ENCODE measurements at regions not wholly inside any gene's neighbourhood (a gene's known extent, or its start where the extent isn't known, plus 50 kb on each side); places are given as distances from the start of the nearest gene placed in this dataset.

DNA sequence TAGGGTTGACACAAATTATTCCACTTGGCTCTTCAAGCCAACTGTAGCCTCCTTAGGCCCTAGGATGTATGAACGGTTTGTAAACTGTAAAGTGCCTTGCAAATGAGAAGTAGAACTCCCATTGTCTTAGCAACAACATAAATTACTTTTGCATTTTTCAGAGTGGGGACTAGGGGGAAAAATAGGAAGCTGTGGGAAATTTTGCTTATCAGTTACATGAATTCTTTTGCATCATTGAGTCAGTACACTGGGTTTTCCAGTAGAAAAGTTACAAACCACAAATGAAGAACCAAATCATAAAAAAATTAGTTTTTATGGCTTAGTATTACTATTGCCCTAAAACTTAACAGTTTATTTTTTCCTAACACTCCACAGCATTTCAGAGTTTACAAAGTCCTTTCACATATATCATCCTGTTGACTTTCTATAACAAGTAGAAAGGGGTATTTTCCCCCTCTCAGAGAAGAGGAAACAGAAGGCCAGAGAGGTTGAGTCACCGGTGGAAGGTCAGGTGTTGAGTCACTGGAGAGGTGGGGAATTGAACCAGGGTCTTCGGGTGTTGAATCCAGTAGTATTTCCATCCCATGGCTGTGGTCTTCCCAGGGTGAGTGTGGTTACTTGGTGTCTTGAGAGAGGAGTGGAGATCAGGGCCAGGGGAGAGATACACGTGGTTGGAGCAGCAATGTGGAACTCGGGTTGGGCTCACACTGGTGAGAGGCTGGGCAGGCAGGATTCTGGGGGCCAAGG lies 71.9 kb upstream of the USP24 start:
- DNase-seq (ENCODE audit: low read depth in 2 of 2), result peak in 1 of 2 donors; percentile 23

DNA sequence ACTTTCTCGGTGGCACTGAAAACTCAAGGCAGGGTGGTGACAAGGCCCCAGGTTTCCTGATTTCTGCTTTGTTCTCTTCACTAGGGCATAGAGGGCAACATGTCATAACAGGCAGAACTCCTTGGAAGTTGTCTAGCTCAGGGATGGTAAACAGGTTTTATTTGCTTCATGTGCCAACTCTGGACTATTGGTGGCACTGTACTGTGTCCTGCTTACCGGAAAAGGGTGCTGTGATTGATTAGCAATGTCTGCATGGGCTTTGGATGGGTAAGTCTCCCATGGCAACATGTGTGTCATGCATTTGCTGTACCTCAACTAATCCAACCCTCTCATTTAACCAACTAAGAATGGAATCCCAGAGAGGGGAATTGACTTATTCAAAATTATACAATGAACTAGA lies 70.7 kb upstream of the USP24 start:
- peak in 1 of 2 donors; percentile 16 for DNase-seq (ENCODE audit: low read depth in 2 of 2)

DNA sequence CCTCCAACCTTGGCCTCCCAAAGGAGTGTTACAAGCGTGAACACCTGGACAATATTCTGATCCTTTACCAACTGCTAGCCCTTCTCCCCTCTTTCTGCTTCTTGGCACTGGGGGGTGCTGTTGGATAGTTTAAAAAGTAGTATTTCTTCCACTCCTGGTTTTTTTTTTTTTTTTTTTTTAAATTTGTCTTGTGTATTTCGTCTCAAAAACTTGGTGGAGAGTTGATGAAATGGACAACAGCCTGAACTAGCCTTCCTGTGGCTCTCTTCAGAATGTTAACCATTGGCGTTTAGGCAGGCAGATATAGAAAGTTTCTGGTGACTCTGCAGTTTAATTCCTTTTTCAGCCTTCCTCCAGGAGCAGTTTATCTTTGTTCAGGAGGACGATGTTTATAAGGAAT lies 69.7 kb upstream of the USP24 start:
- peak; percentile 56 to 65 for DNase-seq (ENCODE audit: low read depth in 2 of 2)

DNA sequence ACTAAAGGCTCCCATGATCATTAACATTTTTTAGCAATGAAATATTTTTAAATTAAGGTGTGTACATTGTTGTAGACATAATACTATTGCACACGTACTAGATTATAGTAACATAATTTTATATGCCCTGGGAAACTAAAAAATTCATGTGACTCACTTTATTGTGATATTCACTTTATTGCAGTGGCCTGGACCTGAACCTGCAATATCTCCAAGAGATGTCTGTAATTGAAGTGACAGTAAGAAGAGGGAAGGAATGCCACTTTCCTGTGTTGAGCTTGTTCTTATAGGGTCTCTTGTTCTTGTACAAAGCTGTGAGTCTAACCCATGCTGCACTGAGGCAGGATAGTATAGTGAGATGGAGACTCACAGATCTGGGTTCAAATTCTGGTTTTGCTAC lies 66.9 kb upstream of the USP24 start:
- DNase-seq (ENCODE audit: low read depth in 2 of 2), result no peak

DNA sequence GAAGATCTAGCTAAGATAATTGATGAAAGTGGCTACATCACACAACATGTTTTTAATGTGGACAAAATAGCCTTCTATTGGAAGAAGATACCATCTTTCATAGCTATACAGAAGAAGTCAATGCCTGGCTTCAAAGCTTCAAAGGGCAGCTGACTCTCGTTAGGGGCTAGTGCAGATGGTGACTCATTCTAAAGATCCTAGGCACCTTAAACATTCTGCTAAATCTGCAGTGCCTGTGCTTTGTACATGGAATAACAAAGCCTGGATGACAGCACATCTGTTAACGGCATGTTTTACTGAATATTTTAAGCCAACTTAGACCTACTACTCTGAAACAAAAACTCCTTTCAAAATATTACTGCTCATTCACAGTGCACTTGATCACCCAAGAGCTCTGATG lies 65.6 kb upstream of the USP24 start:
- DNase-seq (ENCODE audit: low read depth in 2 of 2), result no peak

DNA sequence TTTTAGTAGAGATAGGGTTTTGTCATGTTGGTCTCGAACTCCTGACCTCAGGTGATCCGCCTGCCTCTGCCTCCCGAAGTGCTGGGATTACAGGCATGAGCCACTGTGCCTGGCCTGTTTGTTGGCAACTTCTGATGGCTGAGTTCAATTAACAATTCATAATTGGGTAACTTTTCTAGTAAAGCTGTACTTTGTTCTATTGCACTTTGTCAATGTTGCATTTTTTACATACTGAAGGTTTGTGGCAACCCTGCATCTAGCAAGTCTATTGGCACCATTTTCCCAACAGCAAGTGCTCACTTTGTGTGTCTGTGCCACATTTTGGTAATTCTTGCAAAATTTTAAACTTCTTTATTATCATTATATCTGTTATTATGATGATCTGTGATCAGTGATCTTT lies 64.5 kb upstream of the USP24 start:
- no peak for DNase-seq (ENCODE audit: low read depth in 2 of 2)

DNA sequence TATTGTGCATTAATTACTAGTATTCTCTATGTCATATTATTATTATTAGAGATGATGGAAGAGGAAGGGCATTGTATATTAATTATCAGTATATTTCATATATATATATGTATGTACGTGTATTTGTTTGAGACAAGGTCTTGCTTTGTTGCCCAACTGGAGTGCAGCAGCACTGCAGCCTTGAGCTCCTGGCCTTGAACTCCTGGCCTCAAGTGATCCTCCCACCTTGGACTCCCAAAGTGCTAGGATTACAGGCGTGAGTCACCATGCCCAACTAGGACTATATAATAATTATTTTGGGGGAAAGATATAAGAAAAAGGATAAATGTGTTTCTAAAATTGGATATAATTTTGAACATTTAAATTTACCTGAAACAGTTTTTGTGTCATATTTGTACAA lies 63.2 kb upstream of the USP24 start:
- no peak for DNase-seq (ENCODE audit: low read depth in 2 of 2)

DNA sequence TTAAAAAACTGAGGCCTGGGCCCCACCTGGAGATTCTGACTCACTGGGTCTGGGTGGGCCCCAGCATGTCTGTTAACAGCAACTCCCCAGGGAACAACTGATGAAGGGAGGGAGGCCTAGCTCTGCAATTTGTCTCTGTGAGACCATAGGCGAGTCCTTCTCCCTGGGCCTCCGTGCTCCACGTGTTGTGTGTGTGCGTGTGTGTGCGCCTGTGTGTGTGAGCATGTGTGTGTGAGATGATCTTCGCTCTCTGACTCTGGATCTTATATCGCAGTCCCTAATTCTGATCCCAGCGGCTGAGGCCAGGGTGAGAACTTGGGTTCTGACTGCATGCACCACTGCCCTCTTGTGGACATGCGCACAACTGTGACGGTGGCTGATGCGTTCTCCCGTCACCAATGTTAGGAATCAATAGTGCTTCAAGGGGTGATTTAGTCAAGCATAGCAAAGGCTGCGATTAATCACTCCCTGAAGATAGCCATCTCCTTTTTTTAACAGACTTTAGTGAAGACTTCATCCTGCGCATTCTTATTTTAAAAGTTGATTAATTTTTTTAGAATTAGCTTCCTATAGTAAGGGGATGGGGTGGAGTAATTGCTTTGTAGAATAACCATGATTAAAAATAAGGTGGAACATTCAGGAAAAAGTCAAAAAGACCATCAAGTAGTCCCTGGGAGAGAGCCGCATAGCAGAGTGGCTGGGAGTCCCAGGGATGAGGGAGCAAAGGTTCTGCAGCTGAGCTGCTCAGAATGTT lies 62.4 kb upstream of the USP24 start:
- DNase-seq (ENCODE audit: low read depth in 2 of 2), result peak; percentile 74 to 83

DNA sequence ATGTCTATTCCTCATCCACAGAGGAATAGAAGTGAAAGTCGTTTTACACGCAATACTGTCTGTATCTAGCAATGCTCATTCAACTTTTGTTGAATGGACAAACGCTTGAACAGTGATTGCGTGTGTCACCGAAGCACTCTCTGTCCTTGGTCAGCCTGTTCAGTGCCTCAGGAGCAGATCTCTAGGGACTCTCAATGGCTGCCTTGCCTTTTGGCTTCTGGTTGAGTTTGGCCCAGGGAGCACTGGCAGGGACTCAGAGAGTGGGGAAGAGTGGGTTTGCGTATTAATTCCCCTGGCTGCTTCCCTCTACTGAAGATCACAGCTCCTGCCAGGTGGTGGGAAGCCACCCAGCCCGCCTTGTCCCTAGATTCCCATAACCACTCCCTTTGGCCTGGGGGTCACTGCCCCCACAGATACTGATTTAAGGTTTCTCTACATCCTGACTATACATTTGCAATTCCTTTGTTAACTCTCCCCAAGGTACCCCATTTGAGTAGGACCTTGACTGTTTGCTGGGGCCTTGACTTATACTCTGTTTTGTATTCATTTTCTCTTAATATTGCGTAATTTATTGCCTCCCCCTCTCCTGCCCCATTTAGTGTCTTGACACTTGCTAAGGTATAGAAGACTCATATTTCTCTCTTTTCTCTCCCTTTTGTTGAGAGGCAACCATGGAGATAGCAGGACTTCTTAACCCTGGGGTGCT lies 61.7 kb upstream of the USP24 start:
- DNase-seq (ENCODE audit: low read depth in 2 of 2), result peak in 1 of 2 donors; percentile 7

DNA sequence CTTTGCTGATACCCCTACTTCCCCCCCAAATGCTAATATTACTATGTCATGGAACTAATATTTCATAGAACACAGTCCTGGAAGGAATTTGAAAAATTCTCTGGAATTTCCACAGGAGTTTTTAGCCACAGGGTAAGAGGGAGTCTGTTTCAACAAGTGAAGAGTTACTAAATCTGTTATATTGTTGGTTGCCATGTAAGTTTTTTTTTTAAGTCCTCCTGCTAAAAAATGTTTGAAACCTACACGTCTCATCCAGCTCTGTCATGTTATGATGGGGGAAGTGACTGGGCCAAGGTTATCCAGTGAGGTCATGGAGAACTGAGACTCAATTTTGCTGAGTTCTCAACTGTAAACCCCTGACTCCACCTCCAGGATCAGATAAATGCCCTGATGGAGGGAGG lies 60.8 kb upstream of the USP24 start:
- peak; percentile 51 to 56 for DNase-seq (ENCODE audit: low read depth in 2 of 2)

DNA sequence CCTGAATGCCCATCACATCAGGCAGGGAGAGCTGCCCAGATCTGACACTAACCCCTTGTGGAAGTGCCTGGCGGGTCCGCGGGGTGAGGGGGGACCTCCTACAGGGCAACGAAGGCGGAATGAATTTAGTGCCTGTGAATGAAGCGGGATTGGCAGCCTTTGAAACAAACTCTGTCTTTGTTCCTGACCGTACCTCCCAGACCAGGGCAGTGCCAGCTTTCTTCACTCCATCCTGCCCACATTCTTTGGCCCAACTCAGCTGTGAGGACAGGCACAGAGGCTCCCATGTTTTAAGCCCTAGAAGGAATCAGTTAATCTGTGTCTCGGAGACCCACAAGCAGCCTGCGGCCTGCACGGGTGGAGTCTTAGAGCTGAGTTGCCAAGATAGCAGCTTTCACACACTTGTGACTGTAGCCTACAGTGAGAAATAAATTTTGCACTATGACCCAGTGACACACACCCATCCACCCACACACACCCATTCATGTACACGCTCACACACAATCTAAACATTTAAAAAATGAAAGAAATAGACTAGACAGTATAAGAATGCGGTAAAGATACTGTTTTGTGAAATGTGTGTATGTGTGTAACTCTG lies 60.1 kb upstream of the USP24 start:
- no peak for DNase-seq (ENCODE audit: low read depth in 2 of 2)

DNA sequence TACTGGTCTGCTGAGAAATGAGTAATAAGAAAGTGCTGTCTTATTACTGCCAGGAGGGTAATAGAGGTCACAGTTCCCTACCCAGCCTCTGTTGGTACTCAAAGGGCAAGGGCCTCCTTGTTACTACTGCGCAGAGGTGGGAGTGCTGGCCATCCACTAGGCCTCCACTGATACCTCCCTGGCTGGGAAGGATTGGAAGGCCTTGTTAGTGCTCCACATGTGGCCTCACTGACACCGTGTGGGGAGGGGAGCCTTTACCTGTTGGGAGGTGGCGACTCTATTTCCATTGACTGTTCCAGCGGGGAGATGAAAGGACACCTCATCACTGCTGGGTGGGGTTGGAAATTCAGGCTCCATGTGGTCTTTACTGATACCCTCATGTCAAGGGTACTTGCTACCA lies 57.8 kb upstream of the USP24 start:
- DNase-seq (ENCODE audit: low read depth in 2 of 2), result no peak
